ENCODE measurements at regions not wholly inside any gene's neighbourhood (a gene's known extent, or its start where the extent isn't known, plus 50 kb on each side); places are given as distances from the start of the nearest gene placed in this dataset.

- no peaks in the 10 kb centered on the region for H3K36me3 Mint-ChIP-seq (ENCODE audit: insufficient read depth in 1 of 3, low read depth in 3 of 3)
- no peaks in the 10 kb centered on the region for H3K4me1 Mint-ChIP-seq
- H4K91ac ChIP-seq (ENCODE audit: insufficient read length, low read depth, low read length), result no peak overlapping the region
- no peak overlapping the region for H3K14ac ChIP-seq (ENCODE audit: insufficient read depth, low read length)
- no peak overlapping the region for H3K9ac ChIP-seq (ENCODE audit: extremely low read depth, insufficient read length, low read length)
- no peaks in the 10 kb centered on the region for H3K79me2 ChIP-seq (ENCODE audit: insufficient read depth, low read length)
- H2AFZ ChIP-seq (ENCODE audit: low read length), result no peak overlapping the region
- no peak overlapping the region for H2AK5ac ChIP-seq (ENCODE audit: insufficient read length, low read length)
- no peaks in the 10 kb centered on the region for H3K4me1 ChIP-seq (ENCODE audit: insufficient read depth, low read length)
- no peak overlapping the region for H3K4me2 ChIP-seq (ENCODE audit: insufficient read depth, insufficient read length, low read length)
- H3K9me3 Mint-ChIP-seq, result no peaks in the 10 kb centered on the region; a peak in 1 of 5 replicates
- H3K4ac ChIP-seq (ENCODE audit: low read depth, low read length), result no peak overlapping the region
- H3K18ac ChIP-seq (ENCODE audit: insufficient read length, low read depth, low read length), result no peak overlapping the region
- H3T11ph ChIP-seq (ENCODE audit: low read length), result no peak overlapping the region
- no peak overlapping the region for H2BK120ac ChIP-seq (ENCODE audit: low read depth, low read length, poor library complexity, severe bottlenecking)
- DNase-seq, result no peak
- no peak overlapping the region for H2BK20ac ChIP-seq (ENCODE audit: low read depth, low read length, poor library complexity, severe bottlenecking)
- H3K23ac ChIP-seq (ENCODE audit: insufficient read length, low read depth, low read length), result no peak overlapping the region
- H3K27me3 Mint-ChIP-seq (ENCODE audit: low read depth), result no peaks in the 10 kb centered on the region
- no peak overlapping the region for H2BK5ac ChIP-seq (ENCODE audit: insufficient read length, low read length)
- no peaks in the 10 kb centered on the region for H3K27me3 ChIP-seq (ENCODE audit: insufficient read depth, low read length)
- H3K23me2 ChIP-seq (ENCODE audit: insufficient read length, low read depth, low read length, poor library complexity, severe bottlenecking), result no peaks in the 10 kb centered on the region
- no CpG with 5 or more reads among the region's 3 CpGs for WGBS (ENCODE audit: extremely low coverage, insufficient read length, low lambda C conversion rate)
- no peak overlapping the region for H4K5ac ChIP-seq (ENCODE audit: insufficient read length, low read depth, low read length)
- no peak overlapping the region for H4K8ac ChIP-seq (replicated peaks; ENCODE audit: insufficient read length, low read depth, low read length)
- H3K27ac ChIP-seq (ENCODE audit: insufficient read length, low read depth, low read length), result no peak overlapping the region
- no peak overlapping the region for H3K4me3 Mint-ChIP-seq
- H2BK15ac ChIP-seq (ENCODE audit: low read depth, low read length), result no peak overlapping the region
- no peak overlapping the region for H3K56ac ChIP-seq (ENCODE audit: insufficient read length, low read depth, low read length)
- no peaks in the 10 kb centered on the region for H3K79me1 ChIP-seq (ENCODE audit: insufficient read depth, low read depth, low read length, poor library complexity, severe bottlenecking)
- no peak overlapping the region for H3K27ac Mint-ChIP-seq
- no peaks in the 10 kb centered on the region for H4K20me1 ChIP-seq (ENCODE audit: control insufficient read depth, insufficient read depth, insufficient read length)
- H2BK12ac ChIP-seq (ENCODE audit: insufficient read length, low read depth, low read length), result no peak overlapping the region
- TF ChIP-seq CTCF (conservative IDR thresholded peaks at IDR 0.05), result no peak
- H3K9me3 ChIP-seq (ENCODE audit: control insufficient read depth, low read depth, low read length), result no peaks in the 10 kb centered on the region
Observed at GRCh38 chr5:88419931-88420330, 151.3 kb upstream of the TMEM161B start.
